ENCODE measurements at regions not wholly inside any gene's neighbourhood (a gene's known extent, or its start where the extent isn't known, plus 50 kb on each side); places are given as distances from the start of the nearest gene placed in this dataset.
"Not testable (repeated sequence)": the region's sequence is repeated elsewhere in the genome, so short reads cannot be mapped to it uniquely, and the experiment has no call there.

- Mint-ChIP-seq H3K9me3 (no peaks in the 10 kb centered on the region), H3K4me3 (ENCODE audit: low read depth) (no peak overlapping the region), H3K27me3 (ENCODE audit: low read depth) (no peaks in the 10 kb centered on the region), H3K36me3 (ENCODE audit: low read depth) (no peaks in the 10 kb centered on the region), H3K27ac (no peak overlapping the region), H3K4me1 (ENCODE audit: low read depth) (no peaks in the 10 kb centered on the region)
- DNase-seq (ENCODE audit: low spot score): no peak
- intact Hi-C loops (cut with micrococcal nuclease): loop anchor here (10.0 kb wide), 1 partner anchor 144 kb away; no protein-coding TSS in a partner anchor
These were observed 202.9 kb downstream of the GLRX3 start for GRCh38 chr10:130339091-130339490.

GRCh38 chr10:130339911-130340310 is 203.7 kb downstream of the GLRX3 start:
- intact Hi-C loops (cut with micrococcal nuclease): loop anchor here (10.0 kb wide), 1 partner anchor 145 kb away; no protein-coding TSS in a partner anchor
- Mint-ChIP-seq H3K36me3 (ENCODE audit: low read depth) (no peaks in the 10 kb centered on the region), H3K4me3 (ENCODE audit: low read depth) (no peak overlapping the region), H3K4me1 (ENCODE audit: low read depth) (no peaks in the 10 kb centered on the region), H3K9me3 (no peaks in the 10 kb centered on the region), H3K27me3 (ENCODE audit: low read depth) (no peaks in the 10 kb centered on the region), H3K27ac (no peak overlapping the region)
- no peak for DNase-seq (ENCODE audit: low spot score)

- H3K4me1 Mint-ChIP-seq (ENCODE audit: low read depth): no peaks in the 10 kb centered on the region
- H3K36me3 Mint-ChIP-seq (ENCODE audit: low read depth): no peaks in the 10 kb centered on the region
- no peak overlapping the region for H3K4me3 Mint-ChIP-seq (ENCODE audit: low read depth)
- no peaks in the 10 kb centered on the region for H3K27me3 Mint-ChIP-seq (ENCODE audit: low read depth)
- intact Hi-C loops (cut with micrococcal nuclease): no loop called here
- no peak for DNase-seq (ENCODE audit: low spot score)
- H3K9me3 Mint-ChIP-seq: no peaks in the 10 kb centered on the region
- no peak overlapping the region for H3K27ac Mint-ChIP-seq
These were observed 204.6 kb downstream of the GLRX3 start for GRCh38 chr10:130340816-130341215.

- Mint-ChIP-seq H3K9me3 (no peaks in the 10 kb centered on the region), H3K27ac (no peak overlapping the region), H3K4me1 (ENCODE audit: low read depth) (no peaks in the 10 kb centered on the region), H3K27me3 (ENCODE audit: low read depth) (no peaks in the 10 kb centered on the region), H3K36me3 (ENCODE audit: low read depth) (no peaks in the 10 kb centered on the region), H3K4me3 (ENCODE audit: low read depth) (no peak overlapping the region)
- intact Hi-C loops (cut with micrococcal nuclease): no loop called here
- DNase-seq (ENCODE audit: low spot score): no peak
These were observed 205.2 kb downstream of the GLRX3 start for GRCh38 chr10:130341356-130341755.

- Mint-ChIP-seq H3K27ac (no peak overlapping the region), H3K4me1 (ENCODE audit: low read depth) (no peaks in the 10 kb centered on the region), H3K27me3 (ENCODE audit: low read depth) (no peaks in the 10 kb centered on the region), H3K9me3 (no peaks in the 10 kb centered on the region), H3K4me3 (ENCODE audit: low read depth) (no peak overlapping the region), H3K36me3 (ENCODE audit: low read depth) (no peaks in the 10 kb centered on the region)
- intact Hi-C loops (cut with micrococcal nuclease): no loop called here
- DNase-seq (ENCODE audit: low spot score): no peak
These were observed 209.5 kb downstream of the GLRX3 start for GRCh38 chr10:130345728-130346127.

GRCh38 chr10:130350996-130351395 is 214.8 kb downstream of the GLRX3 start:
- Mint-ChIP-seq H3K36me3 (ENCODE audit: low read depth) (no peaks in the 10 kb centered on the region), H3K9me3 (no peaks in the 10 kb centered on the region), H3K27ac (no peak overlapping the region), H3K4me1 (ENCODE audit: low read depth) (no peaks in the 10 kb centered on the region), H3K4me3 (ENCODE audit: low read depth) (no peak overlapping the region), H3K27me3 (ENCODE audit: low read depth) (no peaks in the 10 kb centered on the region)
- no peak for DNase-seq (ENCODE audit: low spot score)
- intact Hi-C loops (cut with micrococcal nuclease): no loop called here

- intact Hi-C loops (cut with micrococcal nuclease): no loop called here
- Mint-ChIP-seq H3K9me3 (no peaks in the 10 kb centered on the region), H3K27me3 (ENCODE audit: low read depth) (no peaks in the 10 kb centered on the region), H3K4me3 (ENCODE audit: low read depth) (no peak overlapping the region), H3K27ac (no peak overlapping the region), H3K36me3 (ENCODE audit: low read depth) (no peaks in the 10 kb centered on the region), H3K4me1 (ENCODE audit: low read depth) (no peaks in the 10 kb centered on the region)
- no peak for DNase-seq (ENCODE audit: low spot score)
These were observed 215.5 kb downstream of the GLRX3 start for GRCh38 chr10:130351466-130352290.

- Mint-ChIP-seq H3K9me3 (no peaks in the 10 kb centered on the region), H3K27ac (no peak overlapping the region), H3K27me3 (ENCODE audit: low read depth) (no peaks in the 10 kb centered on the region), H3K36me3 (ENCODE audit: low read depth) (no peaks in the 10 kb centered on the region), H3K4me1 (ENCODE audit: low read depth) (no peaks in the 10 kb centered on the region), H3K4me3 (ENCODE audit: low read depth) (no peak overlapping the region)
- intact Hi-C loops (cut with micrococcal nuclease): no loop called here
- no peak for DNase-seq (ENCODE audit: low spot score)
These were observed 216.1 kb downstream of the GLRX3 start for GRCh38 chr10:130352291-130352645.

GRCh38 chr10:130353928-130354572 is 217.9 kb downstream of the GLRX3 start:
- no peak for DNase-seq (ENCODE audit: low spot score)
- Mint-ChIP-seq H3K9me3 (no peaks in the 10 kb centered on the region), H3K4me3 (ENCODE audit: low read depth) (no peak overlapping the region), H3K36me3 (ENCODE audit: low read depth) (no peaks in the 10 kb centered on the region), H3K27me3 (ENCODE audit: low read depth) (no peaks in the 10 kb centered on the region), H3K4me1 (ENCODE audit: low read depth) (no peaks in the 10 kb centered on the region), H3K27ac (no peak overlapping the region)
- intact Hi-C loops (cut with micrococcal nuclease): no loop called here

- H3K36me3 Mint-ChIP-seq (ENCODE audit: low read depth): no peaks in the 10 kb centered on the region
- H3K4me1 Mint-ChIP-seq (ENCODE audit: low read depth): no peaks in the 10 kb centered on the region
- DNase-seq (ENCODE audit: low spot score): no peak
- intact Hi-C loops (cut with micrococcal nuclease): no loop called here
- H3K27me3 Mint-ChIP-seq (ENCODE audit: low read depth): no peaks in the 10 kb centered on the region
- H3K9me3 Mint-ChIP-seq: no peaks in the 10 kb centered on the region
- H3K4me3 Mint-ChIP-seq (ENCODE audit: low read depth): no peak overlapping the region
- no peak overlapping the region for H3K27ac Mint-ChIP-seq
These were observed 218.4 kb downstream of the GLRX3 start for GRCh38 chr10:130354573-130354954.

GRCh38 chr10:130354976-130355795 is 219.0 kb downstream of the GLRX3 start:
- intact Hi-C loops (cut with micrococcal nuclease): no loop called here
- no peak for DNase-seq (ENCODE audit: low spot score)
- no peaks in the 10 kb centered on the region for H3K9me3 Mint-ChIP-seq
- H3K4me3 Mint-ChIP-seq (ENCODE audit: low read depth): no peak overlapping the region
- no peaks in the 10 kb centered on the region for H3K36me3 Mint-ChIP-seq (ENCODE audit: low read depth)
- no peaks in the 10 kb centered on the region for H3K27me3 Mint-ChIP-seq (ENCODE audit: low read depth)
- no peak overlapping the region for H3K27ac Mint-ChIP-seq
- no peaks in the 10 kb centered on the region for H3K4me1 Mint-ChIP-seq (ENCODE audit: low read depth)

- not testable (repeated sequence) for H3K27me3 Mint-ChIP-seq (ENCODE audit: low read depth)
These were observed 220.2 kb downstream of the GLRX3 start for GRCh38 chr10:130356429-130356828.

GRCh38 chr10:130357226-130357625 is 221.0 kb downstream of the GLRX3 start:
- H3K9me3 Mint-ChIP-seq: no peaks in the 10 kb centered on the region
- no peak overlapping the region for H3K27ac Mint-ChIP-seq
- no peak overlapping the region for H3K4me3 Mint-ChIP-seq (ENCODE audit: low read depth)
- H3K36me3 Mint-ChIP-seq (ENCODE audit: low read depth): no peaks in the 10 kb centered on the region
- DNase-seq (ENCODE audit: low spot score): no peak
- no peaks in the 10 kb centered on the region for H3K27me3 Mint-ChIP-seq (ENCODE audit: low read depth)
- H3K4me1 Mint-ChIP-seq (ENCODE audit: low read depth): no peaks in the 10 kb centered on the region
- intact Hi-C loops (cut with micrococcal nuclease): no loop called here

More at GRCh38 chr10:130356429-130356828, 220.2 kb downstream of the GLRX3 start:
- H3K27ac Mint-ChIP-seq; H3K4me1 Mint-ChIP-seq (ENCODE audit: low read depth); H3K9me3 Mint-ChIP-seq; DNase-seq (ENCODE audit: low spot score); H3K4me3 Mint-ChIP-seq (ENCODE audit: low read depth); intact Hi-C loops (cut with micrococcal nuclease); H3K36me3 Mint-ChIP-seq (ENCODE audit: low read depth): not testable (repeated sequence)
